OCI-LY3 (cell line): ENCODE measurements at regions not wholly inside any gene's neighbourhood (a gene's known extent, or its start where the extent isn't known, plus 50 kb on each side); places are given as distances from the start of the nearest gene placed in this dataset.

Experiments used
- CTCF ChIP-seq: fragments of 200-600, 300-600 bp; sonication (generic); IDR thresholded peaks from 2 replicates; pipeline ENCODE4 v1.5.1; 2014; ENCODE audit warnings: antibody characterized with exemption, low read length, low read depth
- EZH2phosphoT487 ChIP-seq: fragments of 200-600 bp; shearing (Covaris generic); IDR thresholded peaks from 2 replicates; pipeline ENCODE4 v1.6.1; 2018; ENCODE audit warnings: antibody characterized with exemption, mixed run types, low read depth

- TF ChIP-seq CTCF (no peak), EZH2phosphoT487 (no peak)
These were observed 50.6 kb upstream of the CCDC167 start for GRCh38 chr6:37550191-37550831.
